ENCODE measurements at regions not wholly inside any gene's neighbourhood (a gene's known extent, or its start where the extent isn't known, plus 50 kb on each side); places are given as distances from the start of the nearest gene placed in this dataset.

GRCh38 chr10:121284936-121285335, 313.3 kb downstream of the FGFR2 start:
- no peak overlapping the region for H3K9ac ChIP-seq (ENCODE audit: low read length)
- H4K20me1 ChIP-seq (ENCODE audit: insufficient read depth) = no peaks in the 10 kb centered on the region
- no peaks in the 10 kb centered on the region for H3K9me2 ChIP-seq (ENCODE audit: insufficient read depth, low read length)
- TF ChIP-seq EZH2 (IDR thresholded peaks at IDR 0.05; ENCODE audit: borderline replicate concordance, insufficient read depth, low read length, poor library complexity, severe bottlenecking) = no peak
- TF ChIP-seq POLR2AphosphoS5 (IDR thresholded peaks at IDR 0.05) = no peak
- no peak for TF ChIP-seq TAF1 (IDR thresholded peaks at IDR 0.05; ENCODE audit: low read depth)
- no peak for TF ChIP-seq EP300 (conservative IDR thresholded peaks at IDR 0.05; ENCODE audit: poor library complexity, severe bottlenecking)
- no peak for TF ChIP-seq SMC3 (conservative IDR thresholded peaks at IDR 0.05; ENCODE audit: poor library complexity)
- TF ChIP-seq RAD21 (conservative IDR thresholded peaks at IDR 0.05) = no peak
- TF ChIP-seq MXI1 (conservative IDR thresholded peaks at IDR 0.05; ENCODE audit: poor library complexity, severe bottlenecking) = no peak
- TF ChIP-seq REST (IDR thresholded peaks at IDR 0.05; ENCODE audit: borderline replicate concordance) = no peak
- TF ChIP-seq CTCF (IDR thresholded peaks at IDR 0.05; ENCODE audit: poor library complexity, severe bottlenecking) = no peak
- H3K4me2 ChIP-seq (ENCODE audit: low read length) = no peak overlapping the region
- no peak overlapping the region for H3K27ac ChIP-seq (ENCODE audit: low read length)
- no peaks in the 10 kb centered on the region for H3F3A ChIP-seq (ENCODE audit: insufficient read depth, low read length, poor library complexity, severe bottlenecking)
- no peaks in the 10 kb centered on the region for H3K79me2 ChIP-seq (replicated peaks; ENCODE audit: insufficient read depth, low read length)
- no peak overlapping the region for H3K4me3 ChIP-seq (ENCODE audit: low read length)
- no peaks in the 10 kb centered on the region for H3K9me3 ChIP-seq (ENCODE audit: low read length)
- no peaks in the 10 kb centered on the region for H3K36me3 ChIP-seq (ENCODE audit: insufficient read depth, low read length)
- H3K27me3 ChIP-seq (ENCODE audit: insufficient read depth, low read depth, low read length) = peaks cover 6% of the 10 kb centered on the region
- H2AFZ ChIP-seq (ENCODE audit: low read depth, low read length) = no peak overlapping the region

GRCh38 chr10:121285406-121286196, 312.6 kb downstream of the FGFR2 start:
- Histone ChIP-seq H4K20me1 (ENCODE audit: insufficient read depth) (no peaks in the 10 kb centered on the region), H3K9me2 (ENCODE audit: insufficient read depth, low read length) (no peaks in the 10 kb centered on the region), H3K27me3 (ENCODE audit: insufficient read depth, low read depth, low read length) (peaks cover 6% of the 10 kb centered on the region), H2AFZ (ENCODE audit: low read depth, low read length) (no peak overlapping the region), H3K36me3 (ENCODE audit: insufficient read depth, low read length) (no peaks in the 10 kb centered on the region), H3F3A (ENCODE audit: insufficient read depth, low read length, poor library complexity, severe bottlenecking) (no peaks in the 10 kb centered on the region), H3K27ac (ENCODE audit: low read length) (no peak overlapping the region), H3K79me2 (replicated peaks; ENCODE audit: insufficient read depth, low read length) (no peaks in the 10 kb centered on the region), H3K4me3 (ENCODE audit: low read length) (no peak overlapping the region), H3K9ac (ENCODE audit: low read length) (no peak overlapping the region), H3K4me2 (ENCODE audit: low read length) (no peak overlapping the region), H3K9me3 (ENCODE audit: low read length) (no peaks in the 10 kb centered on the region)
- TF ChIP-seq POLR2AphosphoS5 (IDR thresholded peaks at IDR 0.05) = no peak
- no peak for TF ChIP-seq TAF1 (IDR thresholded peaks at IDR 0.05; ENCODE audit: low read depth)
- no peak for TF ChIP-seq CTCF (IDR thresholded peaks at IDR 0.05; ENCODE audit: poor library complexity, severe bottlenecking)
